Tibial artery (tissue), 4 donors: ENCODE measurements at regions not wholly inside any gene's neighbourhood (a gene's known extent, or its start where the extent isn't known, plus 50 kb on each side); places are given as distances from the start of the nearest gene placed in this dataset.

Source experiments
- DNase-seq, 2 donors: peaks; one replicate each; pipeline ENCODE4 v3.0.0-alpha.2; 2019
- H3K27ac ChIP-seq, 2 donors: fragments of 200-600 bp; sonication (generic) in 1 of 2; 1 replicate in 1 of 2; 2 replicates in 1 of 2; pipeline ENCODE4 v1.5.1; 2018 to 2019; ENCODE audit warnings: mild to moderate bottlenecking in 1 of 2
- H3K27me3 ChIP-seq, 2 donors: fragments of 200-600 bp; sonication (generic) in 1 of 2; one replicate each; pipeline versions ENCODE4 v1.5.1 to v1.6.0; 2016 to 2019
- H3K36me3 ChIP-seq, 3 donors: fragments of 200-600 bp; sonication (generic) in 2 of 3; one replicate each; pipeline ENCODE4 v1.5.1; 2016 to 2019; ENCODE audit warnings: mild to moderate bottlenecking in 2 of 3
- H3K4me1 ChIP-seq, 4 donors: fragments of 200-600 bp; sonication (generic) in 2 of 4; 1 replicate in 3 of 4; 2 replicates in 1 of 4; pipeline ENCODE4 v1.5.1; 2016 to 2019
- H3K4me3 ChIP-seq, 2 donors: fragments of 200-600 bp; sonication (generic) in 1 of 2; 1 replicate in 1 of 2; 2 replicates in 1 of 2; pipeline ENCODE4 v1.5.1; 2018 to 2019; ENCODE audit warnings: mild to moderate bottlenecking in 2 of 2
- H3K9me3 ChIP-seq, 3 donors: fragments of 200-600 bp; sonication (generic) in 1 of 3; one replicate each; pipeline ENCODE4 v1.5.1; 2016 to 2019
- CTCF ChIP-seq, 2 experiments: fragments of 200-600 bp in 1 of 2; fragments of 450-650 bp in 1 of 2; IDR thresholded peaks; one replicate each; pipeline ENCODE4 v1.5.1; 2017 to 2019; ENCODE audit warnings: antibody characterized with exemption in 2 of 2, mild to moderate bottlenecking in 1 of 2, moderate library complexity in 1 of 2
- intact Hi-C: fragments of 100-400 bp; cut with DNase I; formaldehyde crosslinking; loops from one replicate; pipeline ENCODE4 v1.15.0; 2023; ENCODE audit warnings: low total_unique reads

GRCh38 chr1:21352586-21352985, 62.3 kb upstream of the ECE1 start:
- DNase-seq = no peak
- no peaks in the 10 kb centered on the region for H3K27me3 ChIP-seq
- no peak overlapping the region for H3K27ac ChIP-seq
- H3K4me1 ChIP-seq = no peaks in the 10 kb centered on the region
- H3K4me3 ChIP-seq = no peak overlapping the region
- H3K9me3 ChIP-seq = no peaks in the 10 kb centered on the region
- H3K36me3 ChIP-seq = no peaks in the 10 kb centered on the region
- intact Hi-C loops = no loop called here
- no peak for TF ChIP-seq CTCF (IDR thresholded peaks at IDR 0.05)

GRCh38 chr1:21351901-21352300, 61.6 kb upstream of the ECE1 start:
- TF ChIP-seq CTCF (IDR thresholded peaks at IDR 0.05) = no peak
- no peak overlapping the region for H3K27ac ChIP-seq
- H3K4me3 ChIP-seq = no peak overlapping the region
- H3K36me3 ChIP-seq = no peaks in the 10 kb centered on the region
- H3K4me1 ChIP-seq = no peaks in the 10 kb centered on the region
- no peaks in the 10 kb centered on the region for H3K9me3 ChIP-seq
- no peak for DNase-seq
- intact Hi-C loops = no loop called here
- H3K27me3 ChIP-seq = no peaks in the 10 kb centered on the region

GRCh38 chr1:21350202-21350885, 60.1 kb upstream of the ECE1 start:
- Histone ChIP-seq H3K4me1 (peaks cover 0 to 9% (median 5%) of the 10 kb centered on the region in 4 donors), H3K36me3 (no peaks in the 10 kb centered on the region), H3K27me3 (no peaks in the 10 kb centered on the region), H3K9me3 (no peaks in the 10 kb centered on the region), H3K4me3 (no peak overlapping the region), H3K27ac (no peak overlapping the region)
- intact Hi-C loops = no loop called here
- no peak for DNase-seq
- TF ChIP-seq CTCF (IDR thresholded peaks at IDR 0.05) = no peak

- Histone ChIP-seq H3K4me1 (peaks cover 0 to 9% (median 5%) of the 10 kb centered on the region in 4 donors), H3K27ac (no peak overlapping the region), H3K4me3 (no peak overlapping the region), H3K9me3 (no peaks in the 10 kb centered on the region), H3K36me3 (peaks cover 0 to 3% (median 0%) of the 10 kb centered on the region in 3 donors), H3K27me3 (no peaks in the 10 kb centered on the region)
- no peak for DNase-seq
- TF ChIP-seq CTCF (IDR thresholded peaks at IDR 0.05) = no peak
- intact Hi-C loops = no loop called here
These were observed 59.4 kb upstream of the ECE1 start for GRCh38 chr1:21349693-21350092.

GRCh38 chr1:21347072-21347581, 56.9 kb upstream of the ECE1 start:
- no peak for DNase-seq
- Histone ChIP-seq H3K4me3 (no peak overlapping the region), H3K36me3 (peaks cover 0 to 5% (median 0%) of the 10 kb centered on the region in 3 donors), H3K4me1 (peaks cover 0 to 28% (median 13%) of the 10 kb centered on the region in 4 donors), H3K27me3 (no peaks in the 10 kb centered on the region), H3K27ac (no peak overlapping the region), H3K9me3 (no peaks in the 10 kb centered on the region)
- TF ChIP-seq CTCF (IDR thresholded peaks at IDR 0.05) = no peak
- intact Hi-C loops = no loop called here
